Ishikawa (cell line): ENCODE measurements at regions not wholly inside any gene's neighbourhood (a gene's known extent, or its start where the extent isn't known, plus 50 kb on each side); places are given as distances from the start of the nearest gene placed in this dataset.

Source experiments
- CEBPB ChIP-seq: IDR thresholded peaks from 2 replicates; pipeline ENCODE4 v1.6.1; 2012
- CREB1 ChIP-seq: IDR thresholded peaks from 2 replicates; pipeline ENCODE4 v1.6.1; 2012; ENCODE audit warnings: low read depth
- EP300 ChIP-seq: IDR thresholded peaks from 2 replicates; pipeline ENCODE4 v1.6.1; 2012; ENCODE audit warnings: borderline replicate concordance
- REST ChIP-seq: IDR thresholded peaks from 2 replicates; pipeline ENCODE4 v1.6.1; 2012; ENCODE audit warnings: low read depth, mild to moderate bottlenecking

- no peak for TF ChIP-seq REST
- no peak for TF ChIP-seq EP300
- no peak for TF ChIP-seq CREB1
- no peak for TF ChIP-seq CEBPB
Measured at GRCh38 chr13:108377646-108378206, 108.2 kb downstream of the TNFSF13B start.
